ENCODE measurements at regions not wholly inside any gene's neighbourhood (a gene's known extent, or its start where the extent isn't known, plus 50 kb on each side); places are given as distances from the start of the nearest gene placed in this dataset.

DNA sequence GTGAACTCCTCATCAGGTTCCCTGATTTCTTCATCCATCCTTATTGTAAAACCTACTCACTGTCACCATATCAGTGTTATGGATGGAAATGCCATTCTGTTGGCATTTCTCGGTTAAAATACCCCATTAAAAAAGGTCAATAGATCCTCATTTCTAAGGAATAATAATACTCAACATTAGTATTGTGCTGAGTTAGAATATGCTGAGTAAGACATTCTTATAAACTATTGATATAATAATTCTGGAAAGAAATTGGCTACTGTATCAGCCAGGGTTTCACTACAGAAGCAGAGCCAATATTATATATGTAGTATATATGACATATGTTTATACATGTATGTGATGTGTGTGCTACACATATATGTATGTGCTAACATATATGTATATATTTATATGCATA is 95.4 kb upstream of the KCNH8 start:
- H2BK20ac ChIP-seq (ENCODE audit: low read length) = no peak overlapping the region
- H3K27me3 ChIP-seq (replicated peaks in 1 of 4; ENCODE audit: control insufficient read depth in 3 of 4, extremely low read depth in 1 of 4, insufficient read depth in 3 of 4, low read length in 3 of 4) = no peaks in the 10 kb centered on the region
- H4K91ac ChIP-seq (replicated peaks; ENCODE audit: insufficient read length, low read length) = no peak overlapping the region
- H3K4ac ChIP-seq (replicated peaks; ENCODE audit: insufficient read length, low read depth, low read length) = no peak overlapping the region
- TF ChIP-seq EGR1 (IDR thresholded peaks at IDR 0.05; ENCODE audit: borderline replicate concordance, low read depth, low read length) (no peak), MAFK (IDR thresholded peaks at IDR 0.05; ENCODE audit: low read depth, low read length) (peak; percentile 63; the same call in 1 of the 2 replicates), BCL11A (IDR thresholded peaks at IDR 0.05; ENCODE audit: low read depth in 2 of 2, low read length in 2 of 2) (no peak), POLR2AphosphoS5 (IDR thresholded peaks at IDR 0.05; ENCODE audit: low read depth, low read length) (no peak), TAF7 (optimal IDR thresholded peaks at IDR 0.05; ENCODE audit: borderline replicate concordance, low read depth, low read length) (no peak), SIX5 (IDR thresholded peaks at IDR 0.05; ENCODE audit: low read depth, low read length) (no peak)
- FAIRE-seq (no peak), DNase-seq (ENCODE audit: low read depth in 1 of 2, low spot score in 2 of 2) (no peak)
- ChIA-PET CTCF (ENCODE audit: partially characterized antibody) (no interaction called here), POLR2A (ENCODE audit: partially characterized antibody) (no interaction called here)
- H2AFZ ChIP-seq (ENCODE audit: low read length) = no peak overlapping the region
- 85% methylated on average over 1 of the region's 1 CpG; no CpG with 5 or more reads in 1 of the 2 experiments for WGBS, 2 experiments (ENCODE audit: extremely low coverage in 1 of 2, insufficient coverage in 1 of 2, insufficient read length in 1 of 2, insufficient replicate concordance in 2 of 2, low coverage in 1 of 2, low lambda C conversion rate in 2 of 2, missing lambda C conversion rate in 1 of 2)
- H3K36me3 ChIP-seq (ENCODE audit: control insufficient read depth in 2 of 4, insufficient read depth in 4 of 4, low read length in 3 of 4) = no peaks in the 10 kb centered on the region
- no peaks in the 10 kb centered on the region for H3K4me1 ChIP-seq (replicated peaks in 1 of 4; ENCODE audit: control insufficient read depth in 3 of 4, insufficient read depth in 4 of 4, low read length in 3 of 4)
- H2BK15ac ChIP-seq (ENCODE audit: low read length) = no peak overlapping the region
- H3K27ac ChIP-seq (ENCODE audit: low read depth, low read length) = no peak overlapping the region
- H4K20me1 ChIP-seq (replicated peaks in 1 of 2; ENCODE audit: control insufficient read depth in 1 of 2, insufficient read depth in 2 of 2, low read length in 2 of 2) = no peaks in the 10 kb centered on the region
- no peak overlapping the region for H3K23ac ChIP-seq (ENCODE audit: insufficient read length)
- H2BK5ac ChIP-seq (ENCODE audit: low read depth, low read length) = no peak overlapping the region
- no peak overlapping the region for H4K5ac ChIP-seq (ENCODE audit: insufficient read length, low read depth, low read length)
- no peaks in the 10 kb centered on the region for H3K79me2 ChIP-seq (ENCODE audit: control insufficient read depth in 1 of 2, insufficient read depth in 2 of 2, low read length in 2 of 2)
- no peak overlapping the region for H3K18ac ChIP-seq (ENCODE audit: extremely low read depth, low read length)
- H3K9me3 ChIP-seq (ENCODE audit: insufficient read depth in 2 of 2, low read depth in 1 of 2, low read length in 1 of 2) = no peaks in the 10 kb centered on the region
- H3K4me2 ChIP-seq (ENCODE audit: insufficient read depth in 1 of 2, low read depth in 2 of 2, low read length in 2 of 2) = no peak overlapping the region
- no peaks in the 10 kb centered on the region for H3K79me1 ChIP-seq (ENCODE audit: low read depth, low read length)
- no peak overlapping the region for H2BK12ac ChIP-seq (ENCODE audit: low read depth, low read length)
- H3K4me3 ChIP-seq (ENCODE audit: extremely low read depth in 1 of 4, insufficient read depth in 2 of 4, low read depth in 3 of 4, low read length in 4 of 4) = no peak overlapping the region
- no peak overlapping the region for H3K14ac ChIP-seq (ENCODE audit: insufficient read length)
- no peaks in the 10 kb centered on the region for H3K23me2 ChIP-seq (ENCODE audit: low read depth, low read length)
- no peak overlapping the region for H2AK5ac ChIP-seq (ENCODE audit: low read depth, low read length)
- H3K56ac ChIP-seq (replicated peaks; ENCODE audit: insufficient read length, low read depth, low read length) = no peak overlapping the region
- no peak overlapping the region for H4K8ac ChIP-seq (ENCODE audit: extremely low read depth, insufficient read depth, low read length)
- H2BK120ac ChIP-seq (replicated peaks; ENCODE audit: low read depth, low read length) = no peak overlapping the region
- H3K9ac ChIP-seq (replicated peaks in 1 of 4; ENCODE audit: extremely low read depth in 1 of 4, low read depth in 3 of 4, low read length in 3 of 4) = no peak overlapping the region

All from H1 (cell line).